Right lobe of liver (tissue), 4 donors: ENCODE measurements at regions not wholly inside any gene's neighbourhood (a gene's known extent, or its start where the extent isn't known, plus 50 kb on each side); places are given as distances from the start of the nearest gene placed in this dataset.
"Not testable (repeated sequence)": the region's sequence is repeated elsewhere in the genome, so short reads cannot be mapped to it uniquely, and the experiment has no call there.

Experiments used
- POLR2A ChIP-seq: fragments of 450-650 bp; IDR thresholded peaks from one replicate; pipeline ENCODE4 v1.6.1; 2017; ENCODE audit warnings: antibody characterized with exemption, mild to moderate bottlenecking
- TF ChIP-seq, protein P1 (sequence below), 4 donors: fragments of 200-600 bp in 3 of 4; fragments of 450-650 bp in 1 of 4; IDR thresholded peaks; one replicate each; pipeline versions ENCODE4 v1.5.1 to v1.8.0; 2016 to 2022; ENCODE audit warnings: antibody characterized with exemption in 4 of 4, mild to moderate bottlenecking in 2 of 4
- donor health status: DM: no; HTN: no; CAD: no.
- donor health status: DM: no; HTN: no; CAD: no.
- donor health status: DM: no; HTN: yes; CAD: no.

DNA sequence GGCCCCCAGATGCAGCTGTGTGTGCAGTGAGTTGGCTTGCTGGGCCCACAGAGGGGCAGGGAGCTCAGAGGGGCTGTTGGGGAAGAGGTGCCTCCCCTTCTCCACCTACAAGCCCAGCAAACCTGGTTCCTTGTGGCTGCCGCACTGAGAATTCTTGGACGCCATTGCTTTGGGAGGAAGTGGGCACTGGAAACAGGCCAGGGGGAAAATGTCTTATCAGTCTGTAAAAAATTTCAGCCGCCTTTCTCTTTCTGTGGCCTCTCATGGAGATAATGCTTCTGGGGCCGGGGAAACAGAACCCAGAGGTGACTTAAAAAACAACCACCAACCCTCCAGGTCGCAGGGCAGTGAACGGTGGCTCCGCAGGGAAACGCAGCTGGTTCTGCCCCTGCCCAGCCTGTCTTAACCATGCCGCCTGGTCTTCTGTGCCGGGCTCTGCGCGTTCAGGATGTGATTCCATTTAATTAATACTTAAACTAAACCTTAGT lies 167.7 kb downstream of the LAT start:
- TF ChIP-seq, protein P1, sequence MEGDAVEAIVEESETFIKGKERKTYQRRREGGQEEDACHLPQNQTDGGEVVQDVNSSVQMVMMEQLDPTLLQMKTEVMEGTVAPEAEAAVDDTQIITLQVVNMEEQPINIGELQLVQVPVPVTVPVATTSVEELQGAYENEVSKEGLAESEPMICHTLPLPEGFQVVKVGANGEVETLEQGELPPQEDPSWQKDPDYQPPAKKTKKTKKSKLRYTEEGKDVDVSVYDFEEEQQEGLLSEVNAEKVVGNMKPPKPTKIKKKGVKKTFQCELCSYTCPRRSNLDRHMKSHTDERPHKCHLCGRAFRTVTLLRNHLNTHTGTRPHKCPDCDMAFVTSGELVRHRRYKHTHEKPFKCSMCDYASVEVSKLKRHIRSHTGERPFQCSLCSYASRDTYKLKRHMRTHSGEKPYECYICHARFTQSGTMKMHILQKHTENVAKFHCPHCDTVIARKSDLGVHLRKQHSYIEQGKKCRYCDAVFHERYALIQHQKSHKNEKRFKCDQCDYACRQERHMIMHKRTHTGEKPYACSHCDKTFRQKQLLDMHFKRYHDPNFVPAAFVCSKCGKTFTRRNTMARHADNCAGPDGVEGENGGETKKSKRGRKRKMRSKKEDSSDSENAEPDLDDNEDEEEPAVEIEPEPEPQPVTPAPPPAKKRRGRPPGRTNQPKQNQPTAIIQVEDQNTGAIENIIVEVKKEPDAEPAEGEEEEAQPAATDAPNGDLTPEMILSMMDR (IDR thresholded peaks at IDR 0.05): not testable (repeated sequence)
- not testable (repeated sequence) for TF ChIP-seq POLR2A
